OCI-LY3 (cell line): ENCODE measurements at regions not wholly inside any gene's neighbourhood (a gene's known extent, or its start where the extent isn't known, plus 50 kb on each side); places are given as distances from the start of the nearest gene placed in this dataset.

Experiments
- H2AFZ ChIP-seq: fragments of 200-600, 300-600 bp; shearing (Covaris generic); 2 replicates; pipeline ENCODE4 v1.6.0; 2014; ENCODE audit warnings: antibody characterized with exemption, low read depth, low read length
- H3K27ac ChIP-seq: fragments of 200-600, 300-600 bp; sonication (generic); 2 replicates; pipeline ENCODE4 v1.5.1; 2014; ENCODE audit warnings: mild to moderate bottlenecking, low read length, moderate library complexity, mixed read lengths
- H3K27me3 ChIP-seq: fragments of 200-600, 300-600 bp; sonication (generic); 2 replicates; pipeline ENCODE4 v1.6.1; 2014; ENCODE audit warnings: low read depth, low read length, mixed read lengths
- H3K36me3 ChIP-seq: fragments of 200-600, 300-600 bp; sonication (generic); replicated peaks from 2 replicates; pipeline ENCODE3; 2014; ENCODE audit warnings: low read depth, low read length, mixed read lengths
- H3K4me1 ChIP-seq: fragments of 300-600, 200-600 bp; sonication (generic); 2 replicates; pipeline ENCODE4 v1.6.1; 2014; ENCODE audit warnings: low read length, mixed read lengths
- H3K4me2 ChIP-seq: fragments of 200-600, 300-600 bp; sonication (generic); 2 replicates; pipeline ENCODE4 v1.6.1; 2014; ENCODE audit warnings: low read length, mixed read lengths
- H3K4me3 ChIP-seq: fragments of 300-600, 200-600 bp; sonication (generic); 2 replicates; pipeline ENCODE4 v1.5.1; 2014; ENCODE audit warnings: antibody characterized with exemption, mild to moderate bottlenecking, low read length, moderate library complexity
- H3K79me2 ChIP-seq: fragments of 300-600, 200-600 bp; shearing (Covaris generic); 2 replicates; pipeline ENCODE4 v1.6.1; 2014; ENCODE audit warnings: mild to moderate bottlenecking, low read length, mixed read lengths
- H3K9ac ChIP-seq: fragments of 300-600, 200-600 bp; shearing (Covaris generic); 2 replicates; pipeline ENCODE4 v1.6.0; 2014; ENCODE audit warnings: mild to moderate bottlenecking, low read length, moderate library complexity
- H3K9me3 ChIP-seq: fragments of 200-600, 300-600 bp; shearing (Covaris generic); 2 replicates; pipeline ENCODE4 v1.6.1; 2014; ENCODE audit warnings: low read length, mixed read lengths; ENCODE audit not compliant: insufficient read depth
- H4K20me1 ChIP-seq: fragments of 200-600, 300-600 bp; sonication (generic); 2 replicates; pipeline ENCODE4 v1.6.1; 2016; ENCODE audit warnings: low read length, mixed read lengths; ENCODE audit not compliant: insufficient read depth
- EZH2phosphoT487 ChIP-seq: fragments of 200-600 bp; shearing (Covaris generic); IDR thresholded peaks from 2 replicates; pipeline ENCODE4 v1.6.1; 2018; ENCODE audit warnings: antibody characterized with exemption, mixed run types, low read depth
- TF ChIP-seq, protein P1 (sequence below): fragments of 200-600, 300-600 bp; sonication (generic); IDR thresholded peaks from 2 replicates; pipeline ENCODE4 v1.5.1; 2014; ENCODE audit warnings: antibody characterized with exemption, low read length, low read depth

DNA sequence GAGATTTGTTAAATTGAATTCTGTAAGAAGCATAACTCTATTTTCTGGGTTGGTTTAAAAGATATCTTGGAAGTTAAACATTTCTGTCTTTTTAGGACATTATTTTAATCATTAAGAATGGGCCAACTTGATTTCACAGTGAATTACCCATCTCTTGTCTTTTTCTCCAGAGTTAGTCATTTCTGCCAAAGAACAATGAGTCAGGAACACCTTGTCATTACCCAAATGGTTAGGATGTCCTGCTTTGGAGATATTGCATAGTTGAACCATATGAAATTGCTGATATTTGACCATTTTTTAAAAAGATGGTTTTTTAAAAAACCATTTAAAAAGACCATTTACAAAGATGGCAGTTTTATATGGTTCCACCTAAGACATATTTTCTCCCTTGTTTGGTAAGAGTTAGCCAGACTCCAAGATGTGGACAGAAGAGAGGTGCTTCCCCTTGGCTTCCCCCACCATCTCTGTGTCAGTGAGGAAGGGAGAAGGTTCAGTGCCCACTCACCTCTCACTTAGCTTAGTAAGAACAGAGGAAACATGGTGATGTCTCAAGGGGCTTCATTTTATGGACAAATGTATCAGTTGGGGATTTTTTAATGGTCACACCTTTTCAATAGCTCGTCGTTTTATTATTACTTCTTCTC is 103.0 kb downstream of the PCSK1 start:
- TF ChIP-seq, protein P1, sequence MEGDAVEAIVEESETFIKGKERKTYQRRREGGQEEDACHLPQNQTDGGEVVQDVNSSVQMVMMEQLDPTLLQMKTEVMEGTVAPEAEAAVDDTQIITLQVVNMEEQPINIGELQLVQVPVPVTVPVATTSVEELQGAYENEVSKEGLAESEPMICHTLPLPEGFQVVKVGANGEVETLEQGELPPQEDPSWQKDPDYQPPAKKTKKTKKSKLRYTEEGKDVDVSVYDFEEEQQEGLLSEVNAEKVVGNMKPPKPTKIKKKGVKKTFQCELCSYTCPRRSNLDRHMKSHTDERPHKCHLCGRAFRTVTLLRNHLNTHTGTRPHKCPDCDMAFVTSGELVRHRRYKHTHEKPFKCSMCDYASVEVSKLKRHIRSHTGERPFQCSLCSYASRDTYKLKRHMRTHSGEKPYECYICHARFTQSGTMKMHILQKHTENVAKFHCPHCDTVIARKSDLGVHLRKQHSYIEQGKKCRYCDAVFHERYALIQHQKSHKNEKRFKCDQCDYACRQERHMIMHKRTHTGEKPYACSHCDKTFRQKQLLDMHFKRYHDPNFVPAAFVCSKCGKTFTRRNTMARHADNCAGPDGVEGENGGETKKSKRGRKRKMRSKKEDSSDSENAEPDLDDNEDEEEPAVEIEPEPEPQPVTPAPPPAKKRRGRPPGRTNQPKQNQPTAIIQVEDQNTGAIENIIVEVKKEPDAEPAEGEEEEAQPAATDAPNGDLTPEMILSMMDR = no peak
- TF ChIP-seq EZH2phosphoT487 = no peak
- Histone ChIP-seq H3K27me3 (no peaks in the 10 kb centered on the region), H3K4me2 (peak overlapping the region; percentile 67), H3K4me3 (peak overlapping the region; percentile 36; the same call in 1 of the 2 replicates), H3K79me2 (no peaks in the 10 kb centered on the region), H3K9ac (peak overlapping the region; percentile 58; the same call in 1 of the 2 replicates), H3K4me1 (peaks cover 73% of the 10 kb centered on the region), H2AFZ (no peak overlapping the region), H3K36me3 (no peaks in the 10 kb centered on the region), H3K27ac (peak overlapping the region; percentile 86), H3K9me3 (no peaks in the 10 kb centered on the region), H4K20me1 (no peaks in the 10 kb centered on the region)

DNA sequence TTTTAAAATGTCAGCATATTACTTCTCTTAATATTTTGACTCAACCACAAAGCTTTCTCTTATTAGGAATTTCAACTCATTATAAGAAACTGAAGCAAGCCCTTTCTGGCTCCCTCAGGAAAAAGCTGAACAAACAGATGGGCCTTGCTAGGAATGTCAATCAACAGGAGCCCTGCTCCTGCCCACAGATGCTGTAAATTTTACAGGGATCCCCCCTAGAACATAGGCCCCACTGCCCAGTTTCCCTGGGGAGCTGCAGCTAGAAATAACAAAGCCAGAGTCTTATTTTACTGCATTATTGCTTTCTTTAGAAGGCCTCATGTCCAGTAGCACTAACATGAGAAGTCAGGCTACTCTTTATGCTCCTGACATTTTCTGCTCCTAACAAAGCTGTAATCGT is 103.8 kb downstream of the PCSK1 start:
- H4K20me1 ChIP-seq = no peaks in the 10 kb centered on the region
- H3K36me3 ChIP-seq = no peaks in the 10 kb centered on the region
- H3K27ac ChIP-seq = peak overlapping the region; percentile 86
- H3K27me3 ChIP-seq = no peaks in the 10 kb centered on the region
- peaks cover 66% of the 10 kb centered on the region for H3K4me1 ChIP-seq
- H3K4me3 ChIP-seq = no peak overlapping the region
- peak overlapping the region; percentile 43; the same call in 1 of the 2 replicates for H3K9ac ChIP-seq
- H2AFZ ChIP-seq = no peak overlapping the region
- no peaks in the 10 kb centered on the region for H3K79me2 ChIP-seq
- TF ChIP-seq, protein P1 = no peak
- TF ChIP-seq EZH2phosphoT487 = no peak
- peak overlapping the region; percentile 67 for H3K4me2 ChIP-seq
- no peaks in the 10 kb centered on the region for H3K9me3 ChIP-seq

DNA sequence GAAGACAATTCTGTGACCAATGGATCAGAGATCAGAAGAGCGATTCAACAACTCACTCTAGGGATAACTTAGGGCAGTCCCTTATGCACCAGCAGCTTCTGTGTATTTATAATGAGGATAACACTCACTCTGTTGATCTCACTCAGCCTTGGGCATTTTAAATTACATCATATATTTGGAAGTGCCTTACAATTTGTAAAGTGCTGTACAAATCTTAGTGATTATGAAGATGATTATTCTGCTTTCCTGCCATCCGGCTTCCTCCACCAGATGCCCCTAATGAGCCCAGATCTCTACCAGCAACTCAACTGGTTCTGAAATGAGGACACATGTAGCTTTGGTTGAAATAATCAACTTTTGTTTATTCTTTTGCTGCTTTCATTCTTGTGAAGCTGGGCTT is 105.3 kb downstream of the PCSK1 start:
- Histone ChIP-seq H3K36me3 (no peaks in the 10 kb centered on the region), H2AFZ (no peak overlapping the region), H3K9ac (peak overlapping the region; percentile 41; the same call in 1 of the 2 replicates), H4K20me1 (no peaks in the 10 kb centered on the region), H3K79me2 (no peaks in the 10 kb centered on the region), H3K9me3 (no peaks in the 10 kb centered on the region), H3K27ac (peak overlapping the region; percentile 86), H3K4me1 (peaks cover 63% of the 10 kb centered on the region), H3K27me3 (no peaks in the 10 kb centered on the region), H3K4me3 (peak overlapping the region; percentile 55), H3K4me2 (peak overlapping the region; percentile 70)
- no peak for TF ChIP-seq EZH2phosphoT487
- TF ChIP-seq, protein P1 = peak; percentile 27; the same call in 1 of the 2 replicates

DNA sequence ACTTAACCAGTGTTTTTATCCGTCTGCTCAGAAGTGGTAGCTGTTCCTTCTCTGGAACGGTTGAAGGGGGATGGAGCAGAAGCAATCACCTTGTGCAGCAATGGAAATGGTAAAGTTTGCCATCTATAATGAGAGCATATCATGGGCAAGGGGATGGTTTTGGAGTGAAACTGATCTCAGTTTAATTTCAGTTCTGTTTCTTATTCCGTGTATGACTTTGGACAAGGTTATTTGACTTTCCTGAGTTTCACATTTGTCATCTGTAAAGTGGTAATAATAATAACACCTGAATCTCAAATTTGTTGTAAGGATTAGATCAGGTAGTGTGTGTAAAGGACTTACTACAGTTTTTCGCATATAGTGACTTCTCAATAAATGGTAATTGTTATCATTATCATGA is 106.1 kb downstream of the PCSK1 start:
- H3K4me1 ChIP-seq = peaks cover 60% of the 10 kb centered on the region
- no peaks in the 10 kb centered on the region for H3K36me3 ChIP-seq
- H3K4me3 ChIP-seq = peak overlapping the region; percentile 55
- H3K79me2 ChIP-seq = no peaks in the 10 kb centered on the region
- no peak overlapping the region for H2AFZ ChIP-seq
- peak overlapping the region; percentile 86 for H3K27ac ChIP-seq
- no peaks in the 10 kb centered on the region for H3K27me3 ChIP-seq
- H3K9me3 ChIP-seq = no peaks in the 10 kb centered on the region
- H3K9ac ChIP-seq = peak overlapping the region; percentile 41; the same call in 1 of the 2 replicates
- no peaks in the 10 kb centered on the region for H4K20me1 ChIP-seq
- peak overlapping the region; percentile 70 for H3K4me2 ChIP-seq
- TF ChIP-seq EZH2phosphoT487 = no peak
- TF ChIP-seq, protein P1 = no peak
